GM11168 (cell line): ENCODE measurements at regions not wholly inside any gene's neighbourhood (a gene's known extent, or its start where the extent isn't known, plus 50 kb on each side); places are given as distances from the start of the nearest gene placed in this dataset.
"Not testable (repeated sequence)": the region's sequence is repeated elsewhere in the genome, so short reads cannot be mapped to it uniquely, and the experiment has no call there.

Source experiments
- in situ Hi-C: fragments of 300-500 bp; cut with MboI; formaldehyde crosslinking; loops from one replicate; pipeline ENCODE4 v1.12.0; 2022; ENCODE audit warnings: low sequenced_read_pairs; ENCODE audit not compliant: unreplicated experiment

GRCh38 chr15:66956672-66957430 is 108.6 kb upstream of the SMAD3 start:
- in situ Hi-C loops = no loop called here

- in situ Hi-C loops = no loop called here
Observed at GRCh38 chr15:66957431-66957720, 108.0 kb upstream of the SMAD3 start.

GRCh38 chr15:66959066-66959465 is 106.3 kb upstream of the SMAD3 start:
- in situ Hi-C loops = no loop called here

GRCh38 chr15:66959875-66960274 is 105.5 kb upstream of the SMAD3 start:
- in situ Hi-C loops = no loop called here

- in situ Hi-C loops = no loop called here
Observed at GRCh38 chr15:66960519-66960918, 104.9 kb upstream of the SMAD3 start.

DNA sequence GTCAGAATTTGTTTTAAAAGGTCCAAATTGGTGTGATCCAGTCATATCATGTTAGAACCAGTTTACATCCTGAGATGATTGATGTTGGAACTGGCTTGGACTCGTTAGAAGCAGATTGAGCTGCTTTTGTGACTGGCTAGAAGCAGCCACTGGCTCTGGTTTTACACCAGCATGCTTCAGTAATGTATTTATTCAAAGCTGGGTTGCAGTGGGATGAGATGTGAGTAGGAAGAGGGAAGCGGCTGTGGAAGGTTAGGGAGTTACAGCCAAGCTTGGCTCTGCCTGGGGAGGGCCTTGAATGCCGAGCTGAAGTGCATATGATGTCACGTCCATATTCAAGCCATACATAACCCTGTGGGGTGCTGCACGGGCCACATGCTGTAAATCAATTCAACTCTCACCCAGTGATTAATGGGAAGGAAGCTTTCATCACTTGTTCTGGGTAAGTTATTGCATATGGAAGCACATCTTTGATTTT is 104.0 kb upstream of the SMAD3 start:
- in situ Hi-C loops = no loop called here

DNA sequence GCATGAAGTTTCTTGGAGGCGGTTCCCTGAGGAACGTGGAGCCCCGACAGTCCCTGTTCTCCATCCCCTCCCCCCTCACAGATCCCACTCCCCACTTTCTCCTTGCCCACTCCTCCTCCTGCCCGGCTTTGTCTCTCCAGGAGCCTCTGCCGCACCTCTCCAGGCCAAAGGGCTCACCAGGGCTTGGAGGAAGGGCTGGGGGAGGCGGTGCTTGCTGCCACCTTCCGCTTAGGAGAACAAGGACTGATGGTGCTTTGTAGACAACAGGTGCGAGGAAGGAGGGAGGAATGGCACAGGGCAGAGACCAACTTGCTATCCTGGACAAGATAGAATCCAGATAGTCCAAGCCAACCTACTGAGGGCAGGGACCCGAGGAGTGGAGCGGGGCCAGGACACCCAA is 103.5 kb upstream of the SMAD3 start:
- in situ Hi-C loops = no loop called here

- in situ Hi-C loops = no loop called here
Observed at GRCh38 chr15:66962522-66962921, 102.9 kb upstream of the SMAD3 start.

DNA sequence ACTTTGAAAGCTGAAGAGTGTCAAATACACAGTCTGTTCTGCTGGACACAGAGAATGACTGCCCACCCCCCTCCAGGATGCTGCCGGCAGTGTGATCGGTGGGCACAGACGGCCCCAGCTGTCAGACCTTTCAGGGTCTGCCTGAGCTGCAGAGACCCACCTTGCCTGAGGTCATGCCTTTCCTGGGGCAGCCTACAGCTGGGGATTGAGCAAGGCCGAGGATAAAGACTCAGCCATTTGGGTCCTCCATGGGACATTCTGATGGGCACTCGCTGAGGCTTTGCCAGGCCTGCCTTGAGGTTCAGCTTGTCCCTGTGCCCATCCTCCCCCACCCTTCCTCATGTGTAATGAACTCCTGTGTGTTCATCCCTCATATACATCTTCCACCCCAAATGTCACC is 102.3 kb upstream of the SMAD3 start:
- in situ Hi-C loops = no loop called here

DNA sequence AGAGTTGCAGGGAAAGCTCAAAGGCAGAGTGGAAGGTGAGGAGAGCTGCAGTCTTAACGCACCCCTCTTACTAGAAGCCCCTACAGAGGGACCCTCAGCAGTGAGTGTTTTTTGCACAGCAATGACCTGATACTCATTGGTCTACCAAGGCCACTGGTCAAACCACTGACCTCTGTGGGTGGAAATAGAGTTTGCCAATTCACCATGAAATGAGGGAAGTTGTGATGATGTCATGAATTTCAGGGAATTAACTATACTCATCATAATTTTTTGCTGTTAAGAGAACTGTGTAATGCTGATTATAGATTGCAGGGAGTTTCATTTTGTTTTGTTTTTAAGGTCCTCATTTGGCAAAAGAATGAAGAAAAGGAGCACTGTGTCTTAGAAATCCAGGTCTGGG is 101.7 kb upstream of the SMAD3 start:
- in situ Hi-C loops = no loop called here

DNA sequence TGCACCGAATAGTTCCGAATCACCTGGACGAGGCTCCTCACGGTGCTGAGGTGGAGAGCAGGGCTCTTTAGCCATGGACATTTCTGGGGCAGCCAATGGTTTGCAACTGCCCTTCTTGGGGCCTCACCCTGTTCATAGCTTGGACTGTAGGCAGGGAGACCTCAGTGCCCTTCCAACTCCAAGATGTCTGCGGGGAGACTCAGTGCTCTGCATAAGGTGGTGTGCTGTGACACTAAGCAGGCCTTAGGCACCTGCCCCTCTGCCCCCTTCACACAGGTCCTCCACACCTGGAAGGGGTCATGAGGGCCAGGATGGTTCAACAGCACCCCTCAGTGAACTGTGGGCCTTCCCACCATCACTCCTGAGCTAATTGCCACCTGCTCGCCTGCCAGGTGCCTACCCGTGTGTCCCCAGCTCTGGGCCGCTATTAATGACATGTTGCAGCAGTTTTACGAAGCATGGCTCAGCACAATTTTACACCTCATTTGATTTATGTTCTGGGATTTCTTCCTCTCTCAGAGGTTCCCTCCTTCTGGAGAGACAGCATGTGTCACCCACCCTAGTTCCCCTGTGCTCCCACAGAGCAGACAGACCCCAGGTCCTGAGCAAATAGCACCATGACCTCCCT is 101.2 kb upstream of the SMAD3 start:
- in situ Hi-C loops = no loop called here

DNA sequence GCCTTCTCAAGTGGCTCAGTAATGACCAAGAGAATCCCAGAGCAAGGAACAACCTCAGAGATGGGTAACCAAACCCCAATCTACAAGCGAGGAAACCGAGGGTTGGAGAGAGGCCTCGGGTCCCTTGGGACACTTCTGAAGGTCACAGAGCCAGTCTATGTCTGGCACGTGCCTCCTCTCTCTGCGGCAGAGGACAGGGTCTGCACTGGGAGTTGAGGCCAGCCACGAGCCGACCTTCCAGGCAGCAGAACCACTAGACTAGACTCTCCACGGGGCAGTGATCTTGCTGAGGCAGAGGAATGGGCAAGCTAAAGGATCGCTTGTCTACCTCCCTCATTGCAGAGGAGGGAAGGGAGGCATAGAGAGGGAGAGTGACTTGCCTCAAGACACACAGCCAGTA is 100.6 kb upstream of the SMAD3 start:
- in situ Hi-C loops = no loop called here

DNA sequence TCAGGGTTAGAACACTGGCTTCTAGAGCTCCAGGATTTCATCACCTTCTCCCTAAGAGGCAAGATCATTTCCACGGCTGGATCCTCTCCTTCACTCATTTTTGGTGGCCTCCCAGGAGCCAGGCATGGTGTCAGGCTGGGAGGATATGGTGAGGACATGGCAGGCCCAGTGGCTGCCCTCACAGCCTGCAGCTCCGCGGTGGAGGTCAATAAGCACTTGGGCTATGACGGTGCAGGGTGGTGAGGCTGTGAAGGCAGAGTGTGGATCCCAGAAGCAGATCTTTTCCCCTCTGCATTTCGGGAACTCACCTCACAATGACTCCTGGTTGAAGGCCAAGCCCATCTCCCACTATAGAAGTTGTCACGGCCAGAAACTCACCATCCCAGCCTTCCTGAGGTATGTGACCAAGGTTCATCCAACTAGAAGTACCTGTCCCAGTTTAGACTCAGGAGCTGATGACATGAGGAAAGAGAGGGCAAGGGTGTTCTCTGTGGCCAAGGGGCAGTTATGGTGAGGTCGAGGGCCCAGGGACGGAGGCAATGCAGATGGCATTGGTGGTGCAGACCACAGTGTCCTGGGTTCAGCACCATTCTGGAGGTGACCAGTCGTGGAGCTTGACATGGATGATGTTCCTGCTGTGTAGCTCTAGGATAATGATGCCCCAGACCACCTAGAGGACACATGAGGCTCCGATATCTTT is 100.1 kb upstream of the SMAD3 start:
- in situ Hi-C loops = no loop called here

DNA sequence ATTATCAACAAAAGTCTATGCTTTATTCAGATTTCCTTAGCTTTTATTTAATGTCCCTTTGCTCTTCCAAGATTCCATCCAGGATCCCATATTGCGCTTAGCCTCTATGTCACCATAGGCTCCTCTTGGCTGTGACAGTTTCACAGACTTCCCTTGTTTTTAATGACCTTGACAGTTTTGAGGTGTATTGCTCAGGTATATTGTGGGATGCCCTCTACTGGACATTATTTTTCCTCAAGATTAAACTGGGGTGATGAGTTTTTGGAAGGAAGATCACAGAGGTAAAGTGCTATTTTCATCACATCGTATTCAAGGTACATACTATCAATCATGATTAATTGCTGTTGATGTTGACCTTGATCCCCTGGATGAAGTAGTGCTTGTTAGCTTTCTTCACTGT is 99.1 kb upstream of the SMAD3 start:
- in situ Hi-C loops = no loop called here

DNA sequence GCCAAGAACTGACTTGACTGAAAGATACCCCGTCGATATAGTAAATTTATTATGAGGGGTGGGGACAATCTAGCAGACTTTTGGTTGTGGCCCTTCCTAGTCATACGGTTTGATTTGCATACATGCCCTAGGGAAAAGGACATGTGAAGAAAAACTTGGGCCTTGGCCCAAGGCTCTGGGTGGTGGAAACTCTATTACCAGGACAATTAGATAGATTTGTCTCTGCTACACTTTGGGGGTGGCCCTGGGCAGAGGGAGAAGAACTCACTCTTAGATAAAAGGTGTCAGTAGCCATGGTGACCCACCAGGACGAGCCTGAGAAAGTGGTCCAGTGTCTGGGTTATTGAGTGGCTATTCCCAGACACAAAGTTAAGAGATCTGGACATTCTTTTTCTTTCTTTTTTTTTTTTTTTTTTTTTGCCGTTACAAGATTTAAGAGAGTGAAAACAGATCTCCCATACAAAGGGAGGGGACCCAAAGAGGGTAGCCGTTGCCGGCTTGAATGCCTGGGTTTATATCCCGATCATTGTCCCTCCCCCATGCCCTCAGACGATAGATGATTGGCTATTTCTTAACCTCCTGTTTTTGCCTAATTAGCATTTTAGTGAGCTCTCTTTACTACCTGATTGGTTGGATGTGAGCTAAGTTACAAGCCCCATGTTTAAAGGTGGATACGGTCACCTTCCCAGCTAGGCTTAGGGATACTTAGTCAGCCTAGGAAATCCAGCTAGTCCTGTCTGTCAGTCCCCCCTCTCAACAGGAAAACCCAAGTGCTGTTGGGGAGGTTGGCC is 96.4 kb upstream of the SMAD3 start:
- in situ Hi-C loops = no loop called here

DNA sequence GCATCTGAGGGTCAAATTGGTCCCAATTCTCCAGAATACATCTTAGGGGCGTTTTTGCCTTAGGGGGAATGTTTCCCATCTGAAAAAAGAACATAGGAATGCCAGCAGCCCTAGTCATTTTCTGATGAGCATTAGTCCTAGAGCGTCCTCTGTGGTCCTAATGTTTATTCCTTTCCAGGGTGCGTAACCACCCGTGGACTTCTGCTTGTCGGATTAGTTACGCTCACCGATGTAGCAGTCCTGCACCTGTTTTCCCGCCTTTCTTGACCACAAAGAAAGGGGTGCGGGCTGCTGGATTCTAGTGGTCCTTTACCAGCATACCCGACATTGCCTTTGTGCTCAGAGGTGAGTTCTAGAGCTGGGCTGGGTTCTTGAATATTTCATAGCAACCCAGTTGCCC is 91.3 kb upstream of the SMAD3 start:
- in situ Hi-C loops = not testable (repeated sequence)

- in situ Hi-C loops = not testable (repeated sequence)
Observed at GRCh38 chr15:66976106-66976640, 89.2 kb upstream of the SMAD3 start.

DNA sequence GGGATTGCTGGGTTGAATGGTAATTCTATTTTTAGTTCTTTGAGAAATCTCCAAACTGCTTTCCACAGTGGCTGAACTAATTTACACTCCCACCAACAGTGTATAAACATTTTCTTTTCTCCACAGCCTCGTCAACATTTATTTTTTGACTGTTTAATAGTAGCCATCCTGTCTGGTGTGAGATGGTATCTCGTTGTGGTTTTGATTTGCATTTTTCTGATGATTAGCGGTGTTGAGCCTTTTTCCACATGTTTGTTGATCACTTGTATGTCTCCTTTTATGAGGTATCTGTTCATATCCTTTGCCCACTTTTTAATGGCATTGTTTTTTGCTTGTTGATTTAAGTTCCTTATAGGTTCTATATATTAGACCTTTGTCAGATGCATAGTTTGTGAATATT is 85.1 kb upstream of the SMAD3 start:
- in situ Hi-C loops = not testable (repeated sequence)

- in situ Hi-C loops = no loop called here
Observed at GRCh38 chr15:66981771-66982170, 83.6 kb upstream of the SMAD3 start.

- in situ Hi-C loops = no loop called here
Observed at GRCh38 chr15:66982250-66982649, 83.2 kb upstream of the SMAD3 start.

GRCh38 chr15:66982816-66983215 is 82.6 kb upstream of the SMAD3 start:
- in situ Hi-C loops = no loop called here
